EH (cell line): ENCODE measurements at regions not wholly inside any gene's neighbourhood (a gene's known extent, or its start where the extent isn't known, plus 50 kb on each side); places are given as distances from the start of the nearest gene placed in this dataset.

Source experiments
- DNase-seq: peaks from one replicate; pipeline ENCODE4 v3.0.0-alpha.2; 2015; ENCODE audit warnings: low read depth

GRCh38 chr2:16496426-16497388 lies 168.9 kb downstream of the CYRIA start:
- no peak for DNase-seq

GRCh38 chr2:16495509-16496208 lies 170.0 kb downstream of the CYRIA start:
- no peak for DNase-seq

- DNase-seq: no peak
Measured at GRCh38 chr2:16494836-16495508, 170.7 kb downstream of the CYRIA start.

- DNase-seq: no peak
Measured at GRCh38 chr2:16493788-16494187, 171.8 kb downstream of the CYRIA start.

- DNase-seq: no peak
Measured at GRCh38 chr2:16487686-16488085, 177.9 kb downstream of the CYRIA start.

GRCh38 chr2:16485251-16485650 lies 180.4 kb downstream of the CYRIA start:
- no peak for DNase-seq

- no peak for DNase-seq
Measured at GRCh38 chr2:16482460-16482859, 183.2 kb downstream of the CYRIA start.

- DNase-seq: no peak
Measured at GRCh38 chr2:16481351-16481750, 184.3 kb downstream of the CYRIA start.

- DNase-seq: no peak
Measured at GRCh38 chr2:16479721-16480120, 185.9 kb downstream of the CYRIA start.

- no peak for DNase-seq
Measured at GRCh38 chr2:16478434-16479210, 187.0 kb downstream of the CYRIA start.

GRCh38 chr2:16477648-16478047 lies 188.0 kb downstream of the CYRIA start:
- DNase-seq: no peak

GRCh38 chr2:16476866-16477265 lies 188.8 kb downstream of the CYRIA start:
- DNase-seq: no peak

- no peak for DNase-seq
Measured at GRCh38 chr2:16475986-16476567, 189.6 kb downstream of the CYRIA start.

GRCh38 chr2:16475586-16475985 lies 190.0 kb downstream of the CYRIA start:
- DNase-seq: no peak

- DNase-seq: no peak
Measured at GRCh38 chr2:16473575-16473974, 192.1 kb downstream of the CYRIA start.

GRCh38 chr2:16470936-16471490 lies 194.6 kb downstream of the CYRIA start:
- DNase-seq: no peak

GRCh38 chr2:16466821-16467151 lies 198.8 kb downstream of the CYRIA start:
- no peak for DNase-seq

GRCh38 chr2:16466133-16466820 lies 199.4 kb downstream of the CYRIA start:
- no peak for DNase-seq

GRCh38 chr2:16464641-16465040 lies 201.0 kb downstream of the CYRIA start:
- DNase-seq: no peak

GRCh38 chr2:16462958-16463357 lies 202.7 kb downstream of the CYRIA start:
- DNase-seq: no peak

- no peak for DNase-seq
Measured at GRCh38 chr2:16461672-16462071, 204.0 kb downstream of the CYRIA start.
